ENCODE measurements at regions not wholly inside any gene's neighbourhood (a gene's known extent, or its start where the extent isn't known, plus 50 kb on each side); places are given as distances from the start of the nearest gene placed in this dataset.

DNA sequence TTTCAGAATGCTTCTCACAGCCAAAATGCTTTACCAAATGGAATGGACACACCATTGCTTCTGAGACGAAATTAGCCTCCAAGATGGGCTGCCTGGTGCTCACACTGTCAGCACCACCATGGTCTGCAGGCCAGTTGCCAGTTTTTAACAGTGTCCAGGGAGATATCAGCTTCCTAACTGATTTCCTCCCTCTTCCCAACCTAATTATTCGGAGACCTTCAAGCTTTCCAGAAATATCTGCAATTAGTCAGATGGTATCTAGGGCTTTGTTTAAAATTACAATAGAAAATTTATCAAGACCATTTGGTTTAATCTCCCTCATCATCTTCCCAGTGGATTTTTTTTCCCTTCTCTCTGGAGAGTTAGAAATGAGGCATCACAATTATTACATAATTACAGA, 287.5 kb downstream of the ZPLD1 start:
- no peak for TF ChIP-seq CTCF (IDR thresholded peaks at IDR 0.05; ENCODE audit: poor library complexity, severe bottlenecking)
- no peak for TF ChIP-seq EP300 (conservative IDR thresholded peaks at IDR 0.05; ENCODE audit: poor library complexity, severe bottlenecking)
- TF ChIP-seq EZH2 (IDR thresholded peaks at IDR 0.05; ENCODE audit: borderline replicate concordance, insufficient read depth, low read length, poor library complexity, severe bottlenecking) = no peak
- TF ChIP-seq POLR2AphosphoS5 (IDR thresholded peaks at IDR 0.05) = no peak
- no peak for TF ChIP-seq RAD21 (conservative IDR thresholded peaks at IDR 0.05)
- TF ChIP-seq, protein P1, sequence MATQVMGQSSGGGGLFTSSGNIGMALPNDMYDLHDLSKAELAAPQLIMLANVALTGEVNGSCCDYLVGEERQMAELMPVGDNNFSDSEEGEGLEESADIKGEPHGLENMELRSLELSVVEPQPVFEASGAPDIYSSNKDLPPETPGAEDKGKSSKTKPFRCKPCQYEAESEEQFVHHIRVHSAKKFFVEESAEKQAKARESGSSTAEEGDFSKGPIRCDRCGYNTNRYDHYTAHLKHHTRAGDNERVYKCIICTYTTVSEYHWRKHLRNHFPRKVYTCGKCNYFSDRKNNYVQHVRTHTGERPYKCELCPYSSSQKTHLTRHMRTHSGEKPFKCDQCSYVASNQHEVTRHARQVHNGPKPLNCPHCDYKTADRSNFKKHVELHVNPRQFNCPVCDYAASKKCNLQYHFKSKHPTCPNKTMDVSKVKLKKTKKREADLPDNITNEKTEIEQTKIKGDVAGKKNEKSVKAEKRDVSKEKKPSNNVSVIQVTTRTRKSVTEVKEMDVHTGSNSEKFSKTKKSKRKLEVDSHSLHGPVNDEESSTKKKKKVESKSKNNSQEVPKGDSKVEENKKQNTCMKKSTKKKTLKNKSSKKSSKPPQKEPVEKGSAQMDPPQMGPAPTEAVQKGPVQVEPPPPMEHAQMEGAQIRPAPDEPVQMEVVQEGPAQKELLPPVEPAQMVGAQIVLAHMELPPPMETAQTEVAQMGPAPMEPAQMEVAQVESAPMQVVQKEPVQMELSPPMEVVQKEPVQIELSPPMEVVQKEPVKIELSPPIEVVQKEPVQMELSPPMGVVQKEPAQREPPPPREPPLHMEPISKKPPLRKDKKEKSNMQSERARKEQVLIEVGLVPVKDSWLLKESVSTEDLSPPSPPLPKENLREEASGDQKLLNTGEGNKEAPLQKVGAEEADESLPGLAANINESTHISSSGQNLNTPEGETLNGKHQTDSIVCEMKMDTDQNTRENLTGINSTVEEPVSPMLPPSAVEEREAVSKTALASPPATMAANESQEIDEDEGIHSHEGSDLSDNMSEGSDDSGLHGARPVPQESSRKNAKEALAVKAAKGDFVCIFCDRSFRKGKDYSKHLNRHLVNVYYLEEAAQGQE (IDR thresholded peaks at IDR 0.05; ENCODE audit: borderline replicate concordance) = no peak
- TF ChIP-seq TAF1 (IDR thresholded peaks at IDR 0.05; ENCODE audit: low read depth) = no peak
- no peak for TF ChIP-seq MXI1 (conservative IDR thresholded peaks at IDR 0.05; ENCODE audit: poor library complexity, severe bottlenecking)
